K562 (cell line): ENCODE measurements at regions not wholly inside any gene's neighbourhood (a gene's known extent, or its start where the extent isn't known, plus 50 kb on each side); places are given as distances from the start of the nearest gene placed in this dataset.

ENCODE experiments used
- ATAC-seq: fragments of 200-7000 bp; cut with Tn5 transposase; 3 replicates; pipeline ENCODE4 v1.9.1; 2020; ENCODE audit warnings: moderate library complexity
- BruUV-seq: library from RNA; stranded (reverse); fragments of 400-500 nt; replicated peaks from 2 replicates; lab custom pipeline; 2021; lab: Mats Ljungman, UMichigan
- CTCF ChIA-PET: fragments of 300-600 bp; formaldehyde crosslinking; extraction: SDS; loops from one replicate; lab custom pipeline; 2021; ENCODE audit warnings: low intra/inter-chr PET ratio; lab: Yijun Ruan, JAX
- POLR2A ChIA-PET: fragments of 300-600, 350-650 bp; sonication (Branson Sonifier 250); formaldehyde crosslinking; extraction: SDS; loops from one replicate; lab custom pipeline; 2021; ENCODE audit warnings: antibody characterized with exemption, inconsistent platforms; lab: Yijun Ruan, JAX
- DNase-seq, 4 experiments: peaks; one replicate each; pipeline versions ENCODE4 v3.0.0 to v3.0.0-alpha.2; 2011 to 2018; ENCODE audit warnings: low spot score in 3 of 4, mixed read lengths in 3 of 4; ENCODE audit errors: extremely low read depth in 1 of 4
- FAIRE-seq: peaks from 2 replicates; lab custom pipeline; 2011; peaks lifted over from hg19 to GRCh38; lab: Jason Lieb, UNC
- H2AFZ ChIP-seq: 2 replicates; pipeline ENCODE4 v1.6.0; 2011; ENCODE audit warnings: low read depth, low read length, control low read depth, inconsistent platforms
- H3K27ac ChIP-seq: fragments of 200-600 bp; 3 replicates; pipeline ENCODE4 v1.8.0; 2011; ENCODE audit warnings: low read depth, mild to moderate bottlenecking, control low read depth, inconsistent platforms, low read length, moderate library complexity, mixed read lengths; ENCODE audit errors: extremely low read depth
- H3K27me3 ChIP-seq, 2 experiments: fragments of 300-600 bp in 1 of 2; 2 replicates in 1 of 2; 3 replicates in 1 of 2; pipeline versions ENCODE4 v1.6.0 to v1.8.0; 2011; ENCODE audit warnings: inconsistent platforms in 2 of 2, low read length in 2 of 2, mild to moderate bottlenecking in 1 of 2, mixed read lengths in 1 of 2, moderate library complexity in 1 of 2; ENCODE audit not compliant: control insufficient read depth in 2 of 2, insufficient read depth in 2 of 2
- H3K36me3 ChIP-seq: fragments of 300-600 bp; 3 replicates; pipeline ENCODE4 v1.8.0; 2011; ENCODE audit warnings: mild to moderate bottlenecking, low read length, inconsistent platforms; ENCODE audit not compliant: control insufficient read depth, insufficient read depth
- H3K4me1 ChIP-seq, 2 experiments: fragments of 200-600 bp in 1 of 2; replicated peaks in 1 of 2; 2 replicates in 1 of 2; 3 replicates in 1 of 2; pipeline versions ENCODE4 v1.5.1 to v1.8.0; 2011; ENCODE audit warnings: inconsistent platforms in 2 of 2, low read length in 2 of 2, mild to moderate bottlenecking in 1 of 2, mixed read lengths in 1 of 2, moderate library complexity in 1 of 2; ENCODE audit not compliant: control insufficient read depth in 2 of 2, insufficient read depth in 2 of 2
- H3K4me2 ChIP-seq: 2 replicates; pipeline ENCODE4 v1.6.1; 2011; ENCODE audit warnings: low read length, control low read depth, inconsistent platforms, mixed read lengths; ENCODE audit not compliant: insufficient read depth
- H3K4me3 ChIP-seq: fragments of 200-600 bp; sonication (generic), shearing (Covaris generic); 2 replicates; pipeline ENCODE4 v1.5.1; 2016; ENCODE audit warnings: control low read depth, inconsistent platforms
- H3K79me2 ChIP-seq: fragments of 200-600 bp; 3 replicates; pipeline ENCODE4 v1.8.0; 2011; ENCODE audit warnings: low read length, inconsistent platforms; ENCODE audit not compliant: control insufficient read depth, insufficient read depth
- H3K9ac ChIP-seq, 2 experiments: 2 replicates each; pipeline versions ENCODE4 v1.6.0 to v1.6.1; 2011; ENCODE audit warnings: low read depth in 2 of 2, low read length in 2 of 2, control low read depth in 1 of 2, inconsistent platforms in 1 of 2, mild to moderate bottlenecking in 1 of 2, mixed read lengths in 1 of 2; ENCODE audit not compliant: insufficient read depth in 1 of 2
- H3K9me1 ChIP-seq: one replicate; pipeline ENCODE4 v1.6.0; 2011; ENCODE audit warnings: inconsistent platforms, mild to moderate bottlenecking, low read length, moderate library complexity; ENCODE audit not compliant: control insufficient read depth, insufficient read depth
- H3K9me3 ChIP-seq: replicated peaks from 2 replicates; pipeline ENCODE4 v1.5.1; 2011; ENCODE audit warnings: low read depth, low read length, inconsistent platforms; ENCODE audit not compliant: control insufficient read depth, insufficient read depth
- H4K20me1 ChIP-seq: replicated peaks from 2 replicates; pipeline ENCODE4 v1.6.1; 2011; ENCODE audit warnings: low read length, inconsistent platforms, mixed read lengths; ENCODE audit not compliant: control insufficient read depth, insufficient read depth
- CBX8 ChIP-seq: fragments of 200-600 bp; sonication (generic); IDR thresholded peaks from 2 replicates; pipeline ENCODE4 v1.6.1; 2012; ENCODE audit warnings: borderline replicate concordance, mixed run types, low read depth, mild to moderate bottlenecking, moderate library complexity, mixed read lengths, low read length, control low read depth, inconsistent platforms; ENCODE audit not compliant: poor library complexity, severe bottlenecking; ENCODE audit errors: extremely low read depth
- CCAR2 ChIP-seq: fragments of 200-400 bp; formaldehyde crosslinking; IDR thresholded peaks from 2 replicates; pipeline ENCODE4 v1.6.1; 2017; ENCODE audit warnings: mild to moderate bottlenecking, low read depth, low read length
- NFATC3 ChIP-seq: fragments of 450-650 bp; IDR thresholded peaks from 2 replicates; pipeline ENCODE4 v1.6.1; 2017; ENCODE audit warnings: mild to moderate bottlenecking
- NR3C1 ChIP-seq: sonication (generic); formaldehyde crosslinking; IDR thresholded peaks from 2 replicates; pipeline ENCODE4 v1.8.1; 2022; ENCODE audit warnings: missing genetic modification reagents
- PRPF4 ChIP-seq: fragments of 200-400 bp; formaldehyde crosslinking; IDR thresholded peaks from one replicate; pipeline ENCODE4 v1.6.1; 2017; ENCODE audit warnings: low read length, low read depth, mild to moderate bottlenecking; ENCODE audit not compliant: insufficient read depth, poor library complexity, severe bottlenecking
- RBM17 ChIP-seq: fragments of 200-400 bp; formaldehyde crosslinking; IDR thresholded peaks from 2 replicates; pipeline ENCODE4 v1.6.1; 2017; ENCODE audit warnings: low read depth, mild to moderate bottlenecking, low read length, borderline replicate concordance
- SAP30 ChIP-seq: fragments of 200-600 bp; sonication (generic); IDR thresholded peaks from 2 replicates; pipeline ENCODE4 v1.6.1; 2012; ENCODE audit warnings: borderline replicate concordance, low read depth, mild to moderate bottlenecking, moderate library complexity, low read length, control low read depth, inconsistent platforms; ENCODE audit not compliant: insufficient read depth, poor library complexity, severe bottlenecking
- TSC22D4 ChIP-seq: fragments of 450-650 bp; IDR thresholded peaks from 2 replicates; pipeline ENCODE4 v1.6.1; 2016; ENCODE audit warnings: missing genetic modification characterization, missing biosample characterization, control low read depth
- U2AF2 ChIP-seq: fragments of 200-400 bp; formaldehyde crosslinking; optimal IDR thresholded peaks from 2 replicates; pipeline ENCODE3; 2017; ENCODE audit warnings: low read depth, mild to moderate bottlenecking, low read length
- WHSC1 ChIP-seq: IDR thresholded peaks from one replicate; pipeline ENCODE4 v1.6.1; 2012; ENCODE audit warnings: low read length, control low read depth, inconsistent platforms
- ZNF3 ChIP-seq: fragments of 250-450 bp; sonication (Bioruptor Pico); IDR thresholded peaks from 2 replicates; pipeline ENCODE4 v1.5.0; 2021; ENCODE audit warnings: mild to moderate bottlenecking, moderate library complexity
- WGBS: fragments of 100-300 bp; shearing (Covaris generic); methylation state at CpG from one replicate; pipeline ENCODE4 v1.1.6; 2016; ENCODE audit warnings: low coverage, mixed read lengths; ENCODE audit not compliant: insufficient coverage; ENCODE audit errors: missing lambda C conversion rate; 5-methylcytosine and 5-hydroxymethylcytosine counted together
- in situ Hi-C: fragments of 300-500 bp; cut with MboI; formaldehyde crosslinking; loops from 4 replicates; pipeline ENCODE4 v1.15.0; 2018; ENCODE audit warnings: inconsistent platforms, mixed read lengths
- intact Hi-C: fragments of 100-400 bp; cut with micrococcal nuclease; formaldehyde crosslinking; loops from 2 replicates; pipeline ENCODE4 v1.14.2; 2022
- TF ChIP-seq, protein P1 (sequence below): sonication (generic); IDR thresholded peaks from 2 replicates; pipeline ENCODE4 v1.6.1; 2016
- TF ChIP-seq, protein P2 (sequence below), 2 experiments: fragments of 450-650 bp; IDR thresholded peaks; 2 replicates each; pipeline ENCODE4 v1.6.1; 2016
- TF ChIP-seq, protein P3 (sequence below): sonication (generic); formaldehyde crosslinking; IDR thresholded peaks from 2 replicates; pipeline ENCODE4 v1.8.0; 2022; ENCODE audit warnings: mild to moderate bottlenecking, missing genetic modification reagents, borderline replicate concordance
- TF ChIP-seq, protein P4 (sequence below), 2 experiments: fragments of 250-450 bp in 1 of 2; fragments of 450-650 bp in 1 of 2; sonication (Bioruptor Pico) in 1 of 2; IDR thresholded peaks; 2 replicates each; pipeline versions ENCODE4 v1.6.1 to v1.8.0; 2016 to 2021; ENCODE audit warnings: mild to moderate bottlenecking in 2 of 2, moderate library complexity in 2 of 2, missing compliant biosample characterization in 1 of 2, missing genetic modification characterization in 1 of 2

DNA sequence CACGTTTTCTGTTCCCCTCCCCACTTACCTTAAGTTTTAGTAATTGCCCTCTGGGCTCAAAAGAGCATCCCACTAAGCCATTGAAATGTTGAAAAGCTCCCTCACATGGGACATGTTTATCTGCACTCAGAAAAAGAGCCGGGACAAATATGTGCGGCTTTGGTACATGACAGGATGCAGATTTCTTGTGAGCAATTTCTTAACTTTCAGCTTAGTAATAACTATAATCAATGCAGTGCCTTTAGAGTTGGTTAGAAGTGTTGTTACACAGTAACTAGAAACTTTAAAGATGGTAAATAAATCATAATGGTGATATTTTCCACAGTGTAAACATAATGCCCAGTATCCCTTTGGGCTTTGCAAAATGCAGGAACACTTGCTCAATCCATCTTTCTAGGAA is 89.2 kb downstream of the ZNF365 start (continued):
- no peak for TF ChIP-seq SAP30
- TF ChIP-seq TSC22D4 (tag) = no peak
- no peak for TF ChIP-seq CBX8
- TF ChIP-seq, protein P1, sequence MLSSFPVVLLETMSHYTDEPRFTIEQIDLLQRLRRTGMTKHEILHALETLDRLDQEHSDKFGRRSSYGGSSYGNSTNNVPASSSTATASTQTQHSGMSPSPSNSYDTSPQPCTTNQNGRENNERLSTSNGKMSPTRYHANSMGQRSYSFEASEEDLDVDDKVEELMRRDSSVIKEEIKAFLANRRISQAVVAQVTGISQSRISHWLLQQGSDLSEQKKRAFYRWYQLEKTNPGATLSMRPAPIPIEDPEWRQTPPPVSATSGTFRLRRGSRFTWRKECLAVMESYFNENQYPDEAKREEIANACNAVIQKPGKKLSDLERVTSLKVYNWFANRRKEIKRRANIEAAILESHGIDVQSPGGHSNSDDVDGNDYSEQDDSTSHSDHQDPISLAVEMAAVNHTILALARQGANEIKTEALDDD = no peak
- no peak for TF ChIP-seq RBM17
- no peak for TF ChIP-seq NR3C1 (CRISPR knock-in tag)

DNA sequence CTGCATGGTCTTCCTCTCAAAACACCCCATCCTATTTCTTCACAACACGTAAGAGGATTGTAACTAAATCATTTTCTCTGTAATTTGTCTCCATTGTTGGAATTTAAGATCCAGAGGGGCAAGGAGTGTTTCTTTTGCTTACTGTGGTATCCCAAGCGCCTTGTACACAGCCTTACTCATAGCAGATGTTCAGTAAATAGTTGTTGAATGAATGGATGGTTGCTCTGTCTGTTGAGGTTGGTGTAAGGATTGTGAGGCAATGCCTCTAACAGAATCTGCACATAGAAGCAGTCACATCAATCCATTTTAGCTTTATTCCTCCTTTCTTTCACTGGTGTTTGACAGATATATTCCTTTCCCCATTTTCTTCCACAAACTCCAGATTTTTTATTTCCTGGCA is 90.1 kb downstream of the ZNF365 start:
- 0% methylated on average over 2 of the region's 2 CpGs for WGBS
- Histone ChIP-seq H3K4me3 (no peak overlapping the region), H3K9me3 (no peaks in the 10 kb centered on the region), H3K79me2 (no peaks in the 10 kb centered on the region), H3K9me1 (no peaks in the 10 kb centered on the region), H3K36me3 (no peaks in the 10 kb centered on the region), H3K4me1 (no peaks in the 10 kb centered on the region), H2AFZ (no peak overlapping the region), H3K4me2 (no peak overlapping the region), H3K27me3 (no peaks in the 10 kb centered on the region), H3K27ac (no peak overlapping the region), H3K9ac (no peak overlapping the region), H4K20me1 (no peaks in the 10 kb centered on the region)
- ChIA-PET CTCF (no interaction called here), POLR2A (no interaction called here)
- DNase-seq = no peak
- intact Hi-C loops = no loop called here
- no peak for FAIRE-seq
- in situ Hi-C loops = no loop called here
- no peak for ATAC-seq
- BruUV-seq = no TSS peak
- TF ChIP-seq U2AF2 (no peak), WHSC1 (no peak), PRPF4 (no peak), CCAR2 (no peak), NFATC3 (no peak), ZNF3 (CRISPR knock-in tag) (no peak)
- TF ChIP-seq, protein P2, sequence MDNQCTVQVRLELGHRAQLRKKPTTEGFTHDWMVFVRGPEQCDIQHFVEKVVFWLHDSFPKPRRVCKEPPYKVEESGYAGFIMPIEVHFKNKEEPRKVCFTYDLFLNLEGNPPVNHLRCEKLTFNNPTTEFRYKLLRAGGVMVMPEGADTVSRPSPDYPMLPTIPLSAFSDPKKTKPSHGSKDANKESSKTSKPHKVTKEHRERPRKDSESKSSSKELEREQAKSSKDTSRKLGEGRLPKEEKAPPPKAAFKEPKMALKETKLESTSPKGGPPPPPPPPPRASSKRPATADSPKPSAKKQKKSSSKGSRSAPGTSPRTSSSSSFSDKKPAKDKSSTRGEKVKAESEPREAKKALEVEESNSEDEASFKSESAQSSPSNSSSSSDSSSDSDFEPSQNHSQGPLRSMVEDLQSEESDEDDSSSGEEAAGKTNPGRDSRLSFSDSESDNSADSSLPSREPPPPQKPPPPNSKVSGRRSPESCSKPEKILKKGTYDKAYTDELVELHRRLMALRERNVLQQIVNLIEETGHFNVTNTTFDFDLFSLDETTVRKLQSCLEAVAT (IDR thresholded peaks at IDR 0.05) = no peak
- TF ChIP-seq, protein P3, sequence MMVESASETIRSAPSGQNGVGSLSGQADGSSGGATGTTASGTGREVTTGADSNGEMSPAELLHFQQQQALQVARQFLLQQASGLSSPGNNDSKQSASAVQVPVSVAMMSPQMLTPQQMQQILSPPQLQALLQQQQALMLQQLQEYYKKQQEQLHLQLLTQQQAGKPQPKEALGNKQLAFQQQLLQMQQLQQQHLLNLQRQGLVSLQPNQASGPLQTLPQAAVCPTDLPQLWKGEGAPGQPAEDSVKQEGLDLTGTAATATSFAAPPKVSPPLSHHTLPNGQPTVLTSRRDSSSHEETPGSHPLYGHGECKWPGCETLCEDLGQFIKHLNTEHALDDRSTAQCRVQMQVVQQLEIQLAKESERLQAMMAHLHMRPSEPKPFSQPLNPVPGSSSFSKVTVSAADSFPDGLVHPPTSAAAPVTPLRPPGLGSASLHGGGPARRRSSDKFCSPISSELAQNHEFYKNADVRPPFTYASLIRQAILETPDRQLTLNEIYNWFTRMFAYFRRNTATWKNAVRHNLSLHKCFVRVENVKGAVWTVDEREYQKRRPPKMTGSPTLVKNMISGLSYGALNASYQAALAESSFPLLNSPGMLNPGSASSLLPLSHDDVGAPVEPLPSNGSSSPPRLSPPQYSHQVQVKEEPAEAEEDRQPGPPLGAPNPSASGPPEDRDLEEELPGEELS (CRISPR knock-in tag) = no peak
- TF ChIP-seq, protein P4, sequence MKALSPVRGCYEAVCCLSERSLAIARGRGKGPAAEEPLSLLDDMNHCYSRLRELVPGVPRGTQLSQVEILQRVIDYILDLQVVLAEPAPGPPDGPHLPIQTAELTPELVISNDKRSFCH (CRISPR knock-in tag; IDR thresholded peaks at IDR 0.05) = no peak
- TF ChIP-seq, protein P4 (tag; IDR thresholded peaks at IDR 0.05) = no peak
